ENCODE measurements at regions not wholly inside any gene's neighbourhood (a gene's known extent, or its start where the extent isn't known, plus 50 kb on each side); places are given as distances from the start of the nearest gene placed in this dataset.

- H3K4me1 Mint-ChIP-seq: peaks cover 7% of the 10 kb centered on the region
- Histone ChIP-seq H3K4me3 (ENCODE audit: low read length) (no peak overlapping the region), H3K27me3 (ENCODE audit: control insufficient read depth, insufficient read depth, low read length, poor library complexity, severe bottlenecking) (no peaks in the 10 kb centered on the region), H3K9me3 (ENCODE audit: control insufficient read depth, low read length) (no peaks in the 10 kb centered on the region), H3K9ac (ENCODE audit: extremely low read depth, low read length, poor library complexity, severe bottlenecking) (no peak overlapping the region), H3K27ac (ENCODE audit: low read depth, low read length) (no peak overlapping the region), H3K36me3 (ENCODE audit: control insufficient read depth, insufficient read depth, low read length) (no peaks in the 10 kb centered on the region), H3K4me1 (ENCODE audit: control insufficient read depth, insufficient read depth, low read length) (no peaks in the 10 kb centered on the region)
- no peaks in the 10 kb centered on the region for H3K27me3 Mint-ChIP-seq (ENCODE audit: insufficient read depth)
- TF ChIP-seq CTCF (conservative IDR thresholded peaks at IDR 0.05): no peak
- H3K36me3 Mint-ChIP-seq (ENCODE audit: low read depth): no peaks in the 10 kb centered on the region
- H3K4me3 Mint-ChIP-seq: no peak overlapping the region
- no peaks in the 10 kb centered on the region for H3K9me3 Mint-ChIP-seq
- no peak for DNase-seq
- no peak overlapping the region for H3K27ac Mint-ChIP-seq
Measured at GRCh38 chr3:180749796-180750195, 70.5 kb upstream of the CCDC39 start.

- no peaks in the 10 kb centered on the region for H3K36me3 ChIP-seq (ENCODE audit: control insufficient read depth, insufficient read depth, low read length)
- H3K36me3 Mint-ChIP-seq (ENCODE audit: low read depth): no peaks in the 10 kb centered on the region
- peak; percentile 50 for DNase-seq
- TF ChIP-seq CTCF (conservative IDR thresholded peaks at IDR 0.05): no peak
- no peak overlapping the region for H3K27ac ChIP-seq (ENCODE audit: low read depth, low read length)
- H3K27ac Mint-ChIP-seq: no peak overlapping the region
- no peaks in the 10 kb centered on the region for H3K27me3 Mint-ChIP-seq (ENCODE audit: insufficient read depth)
- H3K9me3 ChIP-seq (ENCODE audit: control insufficient read depth, low read length): no peaks in the 10 kb centered on the region
- H3K9me3 Mint-ChIP-seq: peaks cover 5% of the 10 kb centered on the region
- no peak overlapping the region for H3K4me3 ChIP-seq (ENCODE audit: low read length)
- no peaks in the 10 kb centered on the region for H3K4me1 ChIP-seq (ENCODE audit: control insufficient read depth, insufficient read depth, low read length)
- H3K4me1 Mint-ChIP-seq: no peaks in the 10 kb centered on the region
- WGBS, 2 experiments (ENCODE audit: insufficient coverage in 1 of 2, insufficient read length in 1 of 2): 59% methylated on average over 2 of the region's 2 CpGs; no CpG with 5 or more reads in 1 of the 2 experiments
- no peak overlapping the region for H3K4me3 Mint-ChIP-seq
- H3K27me3 ChIP-seq (ENCODE audit: control insufficient read depth, insufficient read depth, low read length, poor library complexity, severe bottlenecking): no peaks in the 10 kb centered on the region
- no peak overlapping the region for H3K9ac ChIP-seq (ENCODE audit: extremely low read depth, low read length, poor library complexity, severe bottlenecking)
Measured at GRCh38 chr3:180755556-180755955, 76.3 kb upstream of the CCDC39 start.

GRCh38 chr3:180762866-180763265, 83.6 kb upstream of the CCDC39 start:
- H3K4me1 Mint-ChIP-seq: no peaks in the 10 kb centered on the region
- H3K4me1 ChIP-seq (ENCODE audit: control insufficient read depth, insufficient read depth, low read length): no peaks in the 10 kb centered on the region
- TF ChIP-seq CTCF (conservative IDR thresholded peaks at IDR 0.05): no peak
- no peaks in the 10 kb centered on the region for H3K27me3 ChIP-seq (ENCODE audit: control insufficient read depth, insufficient read depth, low read length, poor library complexity, severe bottlenecking)
- H3K36me3 ChIP-seq (ENCODE audit: control insufficient read depth, insufficient read depth, low read length): no peaks in the 10 kb centered on the region
- no peak overlapping the region for H3K27ac Mint-ChIP-seq
- peaks cover 23% of the 10 kb centered on the region for H3K9me3 Mint-ChIP-seq
- no peaks in the 10 kb centered on the region for H3K36me3 Mint-ChIP-seq (ENCODE audit: low read depth)
- H3K4me3 Mint-ChIP-seq: no peak overlapping the region
- no peak overlapping the region for H3K9ac ChIP-seq (ENCODE audit: extremely low read depth, low read length, poor library complexity, severe bottlenecking)
- peaks cover 6% of the 10 kb centered on the region for H3K9me3 ChIP-seq (ENCODE audit: control insufficient read depth, low read length)
- WGBS, 2 experiments (ENCODE audit: insufficient coverage in 1 of 2, insufficient read length in 1 of 2): 85 to 100% methylated on average over 3 to 4 of the region's 4 CpGs
- no peak for DNase-seq
- H3K27me3 Mint-ChIP-seq (ENCODE audit: insufficient read depth): no peaks in the 10 kb centered on the region
- H3K4me3 ChIP-seq (ENCODE audit: low read length): no peak overlapping the region
- no peak overlapping the region for H3K27ac ChIP-seq (ENCODE audit: low read depth, low read length)

All from endodermal cell (in vitro differentiated cells).